ENCODE measurements at regions not wholly inside any gene's neighbourhood (a gene's known extent, or its start where the extent isn't known, plus 50 kb on each side); places are given as distances from the start of the nearest gene placed in this dataset.

DNA sequence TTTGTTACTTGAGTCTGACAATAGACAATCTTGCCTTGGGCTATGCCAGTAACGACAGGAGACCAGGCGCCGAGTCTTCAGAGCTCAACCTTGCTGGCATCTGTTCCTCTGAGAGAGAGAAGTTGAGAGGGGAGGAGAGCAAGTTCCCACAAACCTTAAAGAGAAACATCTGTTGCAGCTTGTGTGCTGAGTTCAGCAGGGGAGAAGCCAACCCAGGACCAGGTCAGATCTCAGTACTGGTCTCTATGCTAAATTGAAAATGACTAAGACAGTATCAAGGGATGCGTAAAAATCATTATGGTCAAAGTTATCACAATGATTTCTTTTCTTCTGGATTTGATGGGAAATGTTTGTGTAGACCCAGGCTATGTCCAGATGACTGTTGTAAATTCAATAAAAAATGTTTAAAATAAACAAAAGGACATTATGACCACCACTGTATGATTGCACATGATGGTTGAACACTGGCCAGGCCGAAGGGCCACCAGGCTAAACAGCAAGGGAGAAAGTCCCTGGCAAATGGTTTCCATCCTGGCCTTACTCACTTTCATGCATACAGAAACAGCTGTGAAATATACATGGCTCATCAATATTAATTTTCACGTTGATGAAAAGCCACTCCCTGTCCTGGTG, 100.3 kb upstream of the PMAIP1 start:
- CTCF ChIA-PET, result interaction anchor here (1.2 kb wide), 1 partner anchor 54 kb away, joined by 4 read pairs; no protein-coding TSS in a partner anchor
- TF ChIP-seq FOXM1 (IDR thresholded peaks at IDR 0.05; ENCODE audit: low read depth, low read length), result no peak
- TF ChIP-seq STAT1 (conservative IDR thresholded peaks at IDR 0.05), result no peak
- TF ChIP-seq RAD51 (IDR thresholded peaks at IDR 0.05), result no peak
- TF ChIP-seq MEF2A (IDR thresholded peaks at IDR 0.05; ENCODE audit: insufficient read depth, low read depth, low read length), result no peak
- TF ChIP-seq JUND (IDR thresholded peaks at IDR 0.05; ENCODE audit: low read depth, low read length), result no peak
- no peak for TF ChIP-seq MYB (IDR thresholded peaks at IDR 0.05; ENCODE audit: borderline replicate concordance, low read depth, low read length)
- no peak for TF ChIP-seq TARDBP (IDR thresholded peaks at IDR 0.05; ENCODE audit: borderline replicate concordance)
- TF ChIP-seq, protein P1, sequence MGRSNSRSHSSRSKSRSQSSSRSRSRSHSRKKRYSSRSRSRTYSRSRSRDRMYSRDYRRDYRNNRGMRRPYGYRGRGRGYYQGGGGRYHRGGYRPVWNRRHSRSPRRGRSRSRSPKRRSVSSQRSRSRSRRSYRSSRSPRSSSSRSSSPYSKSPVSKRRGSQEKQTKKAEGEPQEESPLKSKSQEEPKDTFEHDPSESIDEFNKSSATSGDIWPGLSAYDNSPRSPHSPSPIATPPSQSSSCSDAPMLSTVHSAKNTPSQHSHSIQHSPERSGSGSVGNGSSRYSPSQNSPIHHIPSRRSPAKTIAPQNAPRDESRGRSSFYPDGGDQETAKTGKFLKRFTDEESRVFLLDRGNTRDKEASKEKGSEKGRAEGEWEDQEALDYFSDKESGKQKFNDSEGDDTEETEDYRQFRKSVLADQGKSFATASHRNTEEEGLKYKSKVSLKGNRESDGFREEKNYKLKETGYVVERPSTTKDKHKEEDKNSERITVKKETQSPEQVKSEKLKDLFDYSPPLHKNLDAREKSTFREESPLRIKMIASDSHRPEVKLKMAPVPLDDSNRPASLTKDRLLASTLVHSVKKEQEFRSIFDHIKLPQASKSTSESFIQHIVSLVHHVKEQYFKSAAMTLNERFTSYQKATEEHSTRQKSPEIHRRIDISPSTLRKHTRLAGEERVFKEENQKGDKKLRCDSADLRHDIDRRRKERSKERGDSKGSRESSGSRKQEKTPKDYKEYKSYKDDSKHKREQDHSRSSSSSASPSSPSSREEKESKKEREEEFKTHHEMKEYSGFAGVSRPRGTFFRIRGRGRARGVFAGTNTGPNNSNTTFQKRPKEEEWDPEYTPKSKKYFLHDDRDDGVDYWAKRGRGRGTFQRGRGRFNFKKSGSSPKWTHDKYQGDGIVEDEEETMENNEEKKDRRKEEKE (IDR thresholded peaks at IDR 0.05), result no peak
- TF ChIP-seq, protein P2, sequence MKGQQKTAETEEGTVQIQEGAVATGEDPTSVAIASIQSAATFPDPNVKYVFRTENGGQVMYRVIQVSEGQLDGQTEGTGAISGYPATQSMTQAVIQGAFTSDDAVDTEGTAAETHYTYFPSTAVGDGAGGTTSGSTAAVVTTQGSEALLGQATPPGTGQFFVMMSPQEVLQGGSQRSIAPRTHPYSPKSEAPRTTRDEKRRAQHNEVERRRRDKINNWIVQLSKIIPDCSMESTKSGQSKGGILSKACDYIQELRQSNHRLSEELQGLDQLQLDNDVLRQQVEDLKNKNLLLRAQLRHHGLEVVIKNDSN (IDR thresholded peaks at IDR 0.05; ENCODE audit: borderline replicate concordance, extremely low read length, insufficient read depth, low read depth, low read length), result no peak
- no peak for TF ChIP-seq TCF12 (IDR thresholded peaks at IDR 0.05; ENCODE audit: low read depth, low read length)
- TF ChIP-seq, protein P3, sequence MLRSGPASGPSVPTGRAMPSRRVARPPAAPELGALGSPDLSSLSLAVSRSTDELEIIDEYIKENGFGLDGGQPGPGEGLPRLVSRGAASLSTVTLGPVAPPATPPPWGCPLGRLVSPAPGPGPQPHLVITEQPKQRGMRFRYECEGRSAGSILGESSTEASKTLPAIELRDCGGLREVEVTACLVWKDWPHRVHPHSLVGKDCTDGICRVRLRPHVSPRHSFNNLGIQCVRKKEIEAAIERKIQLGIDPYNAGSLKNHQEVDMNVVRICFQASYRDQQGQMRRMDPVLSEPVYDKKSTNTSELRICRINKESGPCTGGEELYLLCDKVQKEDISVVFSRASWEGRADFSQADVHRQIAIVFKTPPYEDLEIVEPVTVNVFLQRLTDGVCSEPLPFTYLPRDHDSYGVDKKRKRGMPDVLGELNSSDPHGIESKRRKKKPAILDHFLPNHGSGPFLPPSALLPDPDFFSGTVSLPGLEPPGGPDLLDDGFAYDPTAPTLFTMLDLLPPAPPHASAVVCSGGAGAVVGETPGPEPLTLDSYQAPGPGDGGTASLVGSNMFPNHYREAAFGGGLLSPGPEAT (IDR thresholded peaks at IDR 0.05; ENCODE audit: low read depth), result no peak
- TF ChIP-seq BCL11A (IDR thresholded peaks at IDR 0.05; ENCODE audit: low read depth, low read length), result no peak
- no peak for TF ChIP-seq GABPA (IDR thresholded peaks at IDR 0.05; ENCODE audit: low read depth)
- TF ChIP-seq, protein P4, sequence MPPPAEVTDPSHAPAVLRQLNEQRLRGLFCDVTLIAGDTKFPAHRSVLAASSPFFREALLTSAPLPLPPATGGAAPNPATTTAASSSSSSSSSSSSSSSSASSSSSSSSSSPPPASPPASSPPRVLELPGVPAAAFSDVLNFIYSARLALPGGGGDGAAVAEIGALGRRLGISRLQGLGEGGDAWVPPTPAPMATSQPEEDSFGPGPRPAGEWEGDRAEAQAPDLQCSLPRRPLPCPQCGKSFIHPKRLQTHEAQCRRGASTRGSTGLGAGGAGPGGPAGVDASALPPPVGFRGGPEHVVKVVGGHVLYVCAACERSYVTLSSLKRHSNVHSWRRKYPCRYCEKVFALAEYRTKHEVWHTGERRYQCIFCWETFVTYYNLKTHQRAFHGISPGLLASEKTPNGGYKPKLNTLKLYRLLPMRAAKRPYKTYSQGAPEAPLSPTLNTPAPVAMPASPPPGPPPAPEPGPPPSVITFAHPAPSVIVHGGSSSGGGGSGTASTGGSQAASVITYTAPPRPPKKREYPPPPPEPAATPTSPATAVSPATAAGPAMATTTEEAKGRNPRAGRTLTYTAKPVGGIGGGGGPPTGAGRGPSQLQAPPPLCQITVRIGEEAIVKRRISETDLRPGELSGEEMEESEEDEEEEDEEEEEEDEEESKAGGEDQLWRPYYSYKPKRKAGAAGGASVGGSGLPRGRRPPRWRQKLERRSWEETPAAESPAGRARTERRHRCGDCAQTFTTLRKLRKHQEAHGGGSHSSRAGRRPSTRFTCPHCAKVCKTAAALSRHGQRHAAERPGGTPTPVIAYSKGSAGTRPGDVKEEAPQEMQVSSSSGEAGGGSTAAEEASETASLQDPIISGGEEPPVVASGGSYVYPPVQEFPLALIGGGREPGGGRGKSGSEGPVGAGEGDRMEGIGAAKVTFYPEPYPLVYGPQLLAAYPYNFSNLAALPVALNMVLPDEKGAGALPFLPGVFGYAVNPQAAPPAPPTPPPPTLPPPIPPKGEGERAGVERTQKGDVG (CRISPR knock-in tag; IDR thresholded peaks at IDR 0.05), result no peak
- TF ChIP-seq FOXK2 (IDR thresholded peaks at IDR 0.05), result no peak
- no peak for TF ChIP-seq CREM (IDR thresholded peaks at IDR 0.05; ENCODE audit: low read depth)
- TF ChIP-seq YBX1 (IDR thresholded peaks at IDR 0.05), result no peak

More for the DNA sequence above, 100.3 kb upstream of the PMAIP1 start:
- Histone ChIP-seq H3K4me3 (no peak overlapping the region), H3K9me3 (replicated peaks; ENCODE audit: control insufficient read depth, insufficient read depth, low read length) (no peaks in the 10 kb centered on the region), H3K27ac (ENCODE audit: control insufficient read depth, insufficient read depth) (no peak overlapping the region), H3K79me2 (ENCODE audit: control insufficient read depth, insufficient read depth, low read length) (no peaks in the 10 kb centered on the region), H3K9ac (ENCODE audit: control insufficient read depth, insufficient read depth, low read length) (no peak overlapping the region), H3K36me3 (ENCODE audit: control insufficient read depth in 2 of 2, insufficient read depth in 2 of 2, low read length in 1 of 2) (no peaks in the 10 kb centered on the region), H3K4me1 (ENCODE audit: control insufficient read depth, insufficient read depth, low read length) (peaks cover 9% of the 10 kb centered on the region), H3K27me3 (replicated peaks in 1 of 2; ENCODE audit: control insufficient read depth in 2 of 2, insufficient read depth in 2 of 2, low read length in 1 of 2) (no peaks in the 10 kb centered on the region), H4K20me1 (ENCODE audit: control insufficient read depth, insufficient read depth) (no peaks in the 10 kb centered on the region), H2AFZ (ENCODE audit: control insufficient read depth, low read depth, low read length) (no peak overlapping the region), H3K4me2 (ENCODE audit: control insufficient read depth, insufficient read depth) (no peak overlapping the region)
- BruUV-seq (replicated peaks), result no TSS peak
- no peak for FAIRE-seq
- SMC1A ChIA-PET (ENCODE audit: uncharacterized antibody, unreplicated experiment), result no interaction called here
- ATAC-seq, result no peak
- RAD21 ChIA-PET (ENCODE audit: unreplicated experiment), result no interaction called here
- in situ Hi-C loops (cut with MboI), result no loop called here
- WGBS (ENCODE audit: insufficient coverage, insufficient replicate concordance, low lambda C conversion rate, missing lambda C conversion rate), result 72% methylated on average over 6 of the region's 6 CpGs
- intact Hi-C loops (cut with micrococcal nuclease; ENCODE audit: unreplicated experiment), result no loop called here
- DNase-seq (ENCODE audit: low read depth, low spot score), result no peak
- POLR2A ChIA-PET, result no interaction called here

Measured in GM12878 (cell line).